Thyroid gland (tissue), 4 donors: ENCODE measurements at regions not wholly inside any gene's neighbourhood (a gene's known extent, or its start where the extent isn't known, plus 50 kb on each side); places are given as distances from the start of the nearest gene placed in this dataset.

Experiments
- POLR2A ChIP-seq, 2 donors: fragments of 450-650 bp; IDR thresholded peaks; one replicate each; pipeline ENCODE4 v1.6.1; 2017; ENCODE audit warnings: antibody characterized with exemption in 2 of 2, mild to moderate bottlenecking in 2 of 2, moderate library complexity in 1 of 2
- TF ChIP-seq, protein P1 (sequence below), 6 experiments: fragments of 200-600 bp in 3 of 6; fragments of 450-650 bp in 3 of 6; sonication (generic) in 3 of 6; IDR thresholded peaks; one replicate each; pipeline ENCODE4 v1.5.1; 2016 to 2019; ENCODE audit warnings: antibody characterized with exemption in 6 of 6, mild to moderate bottlenecking in 2 of 6, inconsistent platforms in 1 of 6, moderate library complexity in 1 of 6

DNA sequence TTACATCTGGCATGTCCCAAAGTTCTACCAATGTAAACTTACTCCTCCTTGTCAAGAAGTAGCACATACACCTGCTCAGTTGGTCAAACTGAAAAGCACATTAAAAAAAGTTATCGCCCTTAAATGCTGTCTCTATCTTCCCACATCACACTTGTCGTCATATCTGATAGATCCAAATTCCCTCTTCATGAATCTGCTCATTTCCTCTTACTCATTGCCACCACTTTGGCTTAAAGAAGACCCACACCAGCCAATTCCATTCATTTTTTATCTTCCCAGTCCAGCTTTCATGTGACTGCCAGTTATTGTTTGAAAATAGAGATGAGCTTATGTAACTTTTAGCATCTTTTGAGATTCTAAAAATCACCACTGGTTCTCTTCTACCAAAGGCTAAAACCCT is 305.9 kb upstream of the MTNR1B start:
- TF ChIP-seq, protein P1, sequence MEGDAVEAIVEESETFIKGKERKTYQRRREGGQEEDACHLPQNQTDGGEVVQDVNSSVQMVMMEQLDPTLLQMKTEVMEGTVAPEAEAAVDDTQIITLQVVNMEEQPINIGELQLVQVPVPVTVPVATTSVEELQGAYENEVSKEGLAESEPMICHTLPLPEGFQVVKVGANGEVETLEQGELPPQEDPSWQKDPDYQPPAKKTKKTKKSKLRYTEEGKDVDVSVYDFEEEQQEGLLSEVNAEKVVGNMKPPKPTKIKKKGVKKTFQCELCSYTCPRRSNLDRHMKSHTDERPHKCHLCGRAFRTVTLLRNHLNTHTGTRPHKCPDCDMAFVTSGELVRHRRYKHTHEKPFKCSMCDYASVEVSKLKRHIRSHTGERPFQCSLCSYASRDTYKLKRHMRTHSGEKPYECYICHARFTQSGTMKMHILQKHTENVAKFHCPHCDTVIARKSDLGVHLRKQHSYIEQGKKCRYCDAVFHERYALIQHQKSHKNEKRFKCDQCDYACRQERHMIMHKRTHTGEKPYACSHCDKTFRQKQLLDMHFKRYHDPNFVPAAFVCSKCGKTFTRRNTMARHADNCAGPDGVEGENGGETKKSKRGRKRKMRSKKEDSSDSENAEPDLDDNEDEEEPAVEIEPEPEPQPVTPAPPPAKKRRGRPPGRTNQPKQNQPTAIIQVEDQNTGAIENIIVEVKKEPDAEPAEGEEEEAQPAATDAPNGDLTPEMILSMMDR (IDR thresholded peaks at IDR 0.05) = no peak
- no peak for TF ChIP-seq POLR2A (IDR thresholded peaks at IDR 0.05)
